ENCODE measurements at regions not wholly inside any gene's neighbourhood (a gene's known extent, or its start where the extent isn't known, plus 50 kb on each side); places are given as distances from the start of the nearest gene placed in this dataset.

GRCh38 chr4:53863158-53863557 is 201.2 kb downstream of the CHIC2 start (continued):
- no peak for TF ChIP-seq EP300 (conservative IDR thresholded peaks at IDR 0.05; ENCODE audit: poor library complexity, severe bottlenecking)

- Histone ChIP-seq H3K9ac (ENCODE audit: low read length) (no peak overlapping the region), H4K20me1 (ENCODE audit: insufficient read depth) (no peaks in the 10 kb centered on the region)
Observed at GRCh38 chr4:53861856-53862610, 202.4 kb downstream of the CHIC2 start.

More at GRCh38 chr4:53861856-53862610, 202.4 kb downstream of the CHIC2 start:
- Histone ChIP-seq H3K9me3 (ENCODE audit: low read length) (no peaks in the 10 kb centered on the region), H3K4me3 (ENCODE audit: low read length) (no peak overlapping the region), H3K79me2 (replicated peaks; ENCODE audit: insufficient read depth, low read length) (no peaks in the 10 kb centered on the region), H3K4me2 (ENCODE audit: low read length) (no peak overlapping the region), H3K36me3 (ENCODE audit: insufficient read depth, low read length) (no peaks in the 10 kb centered on the region), H3F3A (ENCODE audit: insufficient read depth, low read length, poor library complexity, severe bottlenecking) (no peaks in the 10 kb centered on the region), H3K9me2 (ENCODE audit: insufficient read depth, low read length) (no peaks in the 10 kb centered on the region), H3K27ac (ENCODE audit: low read length) (no peak overlapping the region), H3K27me3 (ENCODE audit: insufficient read depth, low read depth, low read length) (no peaks in the 10 kb centered on the region), H2AFZ (ENCODE audit: low read depth, low read length) (no peak overlapping the region)
- TF ChIP-seq EP300 (conservative IDR thresholded peaks at IDR 0.05; ENCODE audit: poor library complexity, severe bottlenecking) (no peak), REST (IDR thresholded peaks at IDR 0.05; ENCODE audit: borderline replicate concordance) (no peak), MXI1 (conservative IDR thresholded peaks at IDR 0.05; ENCODE audit: poor library complexity, severe bottlenecking) (no peak), POLR2AphosphoS5 (IDR thresholded peaks at IDR 0.05) (no peak), CTCF (IDR thresholded peaks at IDR 0.05; ENCODE audit: poor library complexity, severe bottlenecking) (no peak), SMC3 (conservative IDR thresholded peaks at IDR 0.05; ENCODE audit: poor library complexity) (no peak), EZH2 (IDR thresholded peaks at IDR 0.05; ENCODE audit: borderline replicate concordance, insufficient read depth, low read length, poor library complexity, severe bottlenecking) (no peak), TAF1 (IDR thresholded peaks at IDR 0.05; ENCODE audit: low read depth) (no peak), RAD21 (conservative IDR thresholded peaks at IDR 0.05) (no peak)
